ENCODE measurements at regions not wholly inside any gene's neighbourhood (a gene's known extent, or its start where the extent isn't known, plus 50 kb on each side); places are given as distances from the start of the nearest gene placed in this dataset.

DNA sequence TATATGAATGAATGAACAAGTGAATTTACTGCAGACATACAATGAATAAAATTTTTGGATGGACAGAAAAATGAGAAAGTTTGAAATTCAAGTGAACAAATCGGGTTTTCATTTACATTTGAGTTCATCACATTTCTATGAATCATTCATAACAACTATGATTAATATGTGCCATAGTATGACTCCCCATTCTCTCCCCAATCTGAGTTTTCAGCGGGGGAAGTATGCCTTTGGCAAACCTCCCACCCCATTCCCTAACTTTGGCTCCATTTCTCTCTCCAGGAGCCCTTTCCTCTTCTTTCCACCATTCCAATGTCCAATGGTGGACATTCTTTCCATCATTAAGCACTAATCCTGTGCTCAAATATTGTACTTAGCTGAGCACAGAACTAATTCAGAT lies 96.8 kb upstream of the LSM8 start:
- DNase-seq = no peak
- Histone ChIP-seq H3K79me2 (ENCODE audit: low read length) (no peaks in the 10 kb centered on the region), H2AFZ (ENCODE audit: low read length) (no peak overlapping the region), H3K27me3 (replicated peaks; ENCODE audit: insufficient read depth, low read length) (no peaks in the 10 kb centered on the region), H3K9me3 (replicated peaks; ENCODE audit: insufficient read depth, low read length) (no peaks in the 10 kb centered on the region), H3K4me2 (ENCODE audit: low read depth, low read length) (no peak overlapping the region), H3K4me1 (ENCODE audit: low read length) (no peaks in the 10 kb centered on the region), H3K9ac (ENCODE audit: low read length) (no peak overlapping the region), H3K36me3 (replicated peaks; ENCODE audit: insufficient read depth, low read length) (no peaks in the 10 kb centered on the region), H3K27ac (ENCODE audit: low read length) (no peak overlapping the region), H3F3A (ENCODE audit: insufficient read depth, low read length) (no peaks in the 10 kb centered on the region), H4K20me1 (ENCODE audit: insufficient read depth, low read length) (no peaks in the 10 kb centered on the region), H3K4me3 (ENCODE audit: low read length) (no peak overlapping the region), H3K9me2 (replicated peaks; ENCODE audit: insufficient read depth, low read length) (no peaks in the 10 kb centered on the region)
- TF ChIP-seq EZH2 (optimal IDR thresholded peaks at IDR 0.05; ENCODE audit: low read depth, low read length) = no peak
- TF ChIP-seq, protein P1, sequence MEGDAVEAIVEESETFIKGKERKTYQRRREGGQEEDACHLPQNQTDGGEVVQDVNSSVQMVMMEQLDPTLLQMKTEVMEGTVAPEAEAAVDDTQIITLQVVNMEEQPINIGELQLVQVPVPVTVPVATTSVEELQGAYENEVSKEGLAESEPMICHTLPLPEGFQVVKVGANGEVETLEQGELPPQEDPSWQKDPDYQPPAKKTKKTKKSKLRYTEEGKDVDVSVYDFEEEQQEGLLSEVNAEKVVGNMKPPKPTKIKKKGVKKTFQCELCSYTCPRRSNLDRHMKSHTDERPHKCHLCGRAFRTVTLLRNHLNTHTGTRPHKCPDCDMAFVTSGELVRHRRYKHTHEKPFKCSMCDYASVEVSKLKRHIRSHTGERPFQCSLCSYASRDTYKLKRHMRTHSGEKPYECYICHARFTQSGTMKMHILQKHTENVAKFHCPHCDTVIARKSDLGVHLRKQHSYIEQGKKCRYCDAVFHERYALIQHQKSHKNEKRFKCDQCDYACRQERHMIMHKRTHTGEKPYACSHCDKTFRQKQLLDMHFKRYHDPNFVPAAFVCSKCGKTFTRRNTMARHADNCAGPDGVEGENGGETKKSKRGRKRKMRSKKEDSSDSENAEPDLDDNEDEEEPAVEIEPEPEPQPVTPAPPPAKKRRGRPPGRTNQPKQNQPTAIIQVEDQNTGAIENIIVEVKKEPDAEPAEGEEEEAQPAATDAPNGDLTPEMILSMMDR (IDR thresholded peaks at IDR 0.05; ENCODE audit: low read length) = no peak
- TF ChIP-seq EZH2phosphoT487 (IDR thresholded peaks at IDR 0.05; ENCODE audit: low read length) = no peak

DNA sequence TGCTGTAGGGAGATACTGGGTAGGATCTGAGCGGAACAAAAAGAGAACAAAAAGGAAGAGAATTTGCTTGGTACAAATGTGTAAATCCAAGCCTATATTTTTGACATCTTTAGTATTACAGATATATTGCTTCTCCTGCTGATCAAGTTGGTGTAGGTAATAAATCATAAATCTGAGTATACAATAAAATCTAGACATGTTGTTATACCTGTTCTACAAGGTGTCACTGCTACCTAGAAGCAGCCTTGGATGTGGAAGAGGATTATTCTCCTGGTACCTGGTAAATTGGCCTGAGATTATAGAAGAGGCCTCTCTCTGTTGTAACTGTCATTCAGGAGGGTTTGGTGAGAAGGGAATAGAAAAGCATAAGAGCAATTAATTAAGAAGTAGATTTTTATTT lies 89.9 kb upstream of the LSM8 start:
- Histone ChIP-seq H4K20me1 (ENCODE audit: insufficient read depth, low read length) (no peaks in the 10 kb centered on the region), H3K27ac (ENCODE audit: low read length) (no peak overlapping the region)
- TF ChIP-seq EZH2phosphoT487 (IDR thresholded peaks at IDR 0.05; ENCODE audit: low read length) = no peak
- no peak for TF ChIP-seq EZH2 (optimal IDR thresholded peaks at IDR 0.05; ENCODE audit: low read depth, low read length)
- TF ChIP-seq, protein P1 (IDR thresholded peaks at IDR 0.05; ENCODE audit: low read length) = no peak

DNA sequence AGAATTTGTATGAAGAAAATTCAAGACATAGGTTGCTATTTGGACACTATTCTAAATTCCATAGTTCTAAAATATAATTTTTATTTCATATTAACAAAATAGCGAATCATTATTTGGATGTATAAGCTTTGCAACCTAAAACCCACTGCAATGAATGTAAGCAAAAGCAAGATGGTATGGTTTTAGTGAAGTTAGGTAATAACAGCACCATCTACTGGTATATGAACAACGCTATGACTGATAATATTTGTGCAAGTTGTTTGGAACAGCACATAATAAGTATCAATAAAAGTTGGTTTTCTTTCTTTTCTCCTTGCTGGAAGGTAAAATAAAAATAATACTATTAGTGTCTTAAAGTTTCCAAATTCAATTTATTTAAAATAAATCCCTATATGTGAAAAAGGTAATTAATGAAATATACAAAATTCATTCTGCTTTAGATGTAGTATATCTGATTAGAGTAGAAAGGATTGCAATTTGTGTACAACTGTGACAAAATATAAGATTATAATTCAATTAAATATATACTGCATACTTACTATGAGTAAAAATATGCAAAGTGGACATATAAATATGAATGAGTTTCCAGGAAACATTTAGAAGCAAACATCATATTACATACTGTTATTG lies 79.0 kb upstream of the LSM8 start:
- TF ChIP-seq EZH2phosphoT487 (IDR thresholded peaks at IDR 0.05; ENCODE audit: low read length) = no peak
- TF ChIP-seq, protein P1 (IDR thresholded peaks at IDR 0.05; ENCODE audit: low read length) = peak; percentile 74

More for the DNA sequence above, 89.9 kb upstream of the LSM8 start:
- no peaks in the 10 kb centered on the region for H3K9me3 ChIP-seq (replicated peaks; ENCODE audit: insufficient read depth, low read length)
- no peak overlapping the region for H3K9ac ChIP-seq (ENCODE audit: low read length)
- no peak overlapping the region for H3K4me3 ChIP-seq (ENCODE audit: low read length)
- H2AFZ ChIP-seq (ENCODE audit: low read length) = no peak overlapping the region
- no peaks in the 10 kb centered on the region for H3K27me3 ChIP-seq (replicated peaks; ENCODE audit: insufficient read depth, low read length)
- no peaks in the 10 kb centered on the region for H3K4me1 ChIP-seq (ENCODE audit: low read length)
- no peak for DNase-seq
- no peaks in the 10 kb centered on the region for H3K79me2 ChIP-seq (ENCODE audit: low read length)
- H3K4me2 ChIP-seq (ENCODE audit: low read depth, low read length) = no peak overlapping the region
- H3K9me2 ChIP-seq (replicated peaks; ENCODE audit: insufficient read depth, low read length) = no peaks in the 10 kb centered on the region
- H3K36me3 ChIP-seq (replicated peaks; ENCODE audit: insufficient read depth, low read length) = no peaks in the 10 kb centered on the region
- no peaks in the 10 kb centered on the region for H3F3A ChIP-seq (ENCODE audit: insufficient read depth, low read length)

More for the DNA sequence above, 79.0 kb upstream of the LSM8 start:
- no peaks in the 10 kb centered on the region for H3F3A ChIP-seq (ENCODE audit: insufficient read depth, low read length)
- H3K4me2 ChIP-seq (ENCODE audit: low read depth, low read length) = no peak overlapping the region
- H3K27ac ChIP-seq (ENCODE audit: low read length) = no peak overlapping the region
- peak; percentile 56 for DNase-seq
- H3K79me2 ChIP-seq (ENCODE audit: low read length) = no peaks in the 10 kb centered on the region
- H3K27me3 ChIP-seq (replicated peaks; ENCODE audit: insufficient read depth, low read length) = no peaks in the 10 kb centered on the region
- H2AFZ ChIP-seq (ENCODE audit: low read length) = no peak overlapping the region
- H3K9me2 ChIP-seq (replicated peaks; ENCODE audit: insufficient read depth, low read length) = no peaks in the 10 kb centered on the region
- H3K9ac ChIP-seq (ENCODE audit: low read length) = no peak overlapping the region
- H3K9me3 ChIP-seq (replicated peaks; ENCODE audit: insufficient read depth, low read length) = no peaks in the 10 kb centered on the region
- H3K4me3 ChIP-seq (ENCODE audit: low read length) = no peak overlapping the region
- H4K20me1 ChIP-seq (ENCODE audit: insufficient read depth, low read length) = no peaks in the 10 kb centered on the region
- peaks cover 8% of the 10 kb centered on the region for H3K4me1 ChIP-seq (ENCODE audit: low read length)
- H3K36me3 ChIP-seq (replicated peaks; ENCODE audit: insufficient read depth, low read length) = no peaks in the 10 kb centered on the region

All from MM.1S (cell line).